Chondrocyte (in vitro differentiated cells): ENCODE measurements at regions not wholly inside any gene's neighbourhood (a gene's known extent, or its start where the extent isn't known, plus 50 kb on each side); places are given as distances from the start of the nearest gene placed in this dataset.

Experiments
- DNase-seq: peaks from one replicate; pipeline ENCODE4 v3.0.0; 2021; ENCODE audit warnings: mixed read lengths, low spot score
- H3K27ac Mint-ChIP-seq: one replicate; pipeline ENCODE4 v1.8.0; 2021; ENCODE audit warnings: mild to moderate bottlenecking, moderate library complexity, mixed read lengths; ENCODE audit not compliant: unreplicated experiment
- H3K27me3 Mint-ChIP-seq: 2 replicates; pipeline ENCODE4 v1.8.0; 2021; ENCODE audit warnings: low read depth, mixed read lengths
- H3K36me3 Mint-ChIP-seq: 2 replicates; pipeline ENCODE4 v1.8.0; 2021; ENCODE audit warnings: low read depth, mixed read lengths
- H3K4me1 Mint-ChIP-seq: 2 replicates; pipeline ENCODE4 v1.8.0; 2021; ENCODE audit warnings: low read depth, mild to moderate bottlenecking, mixed read lengths
- H3K4me3 Mint-ChIP-seq: one replicate; pipeline ENCODE4 v1.8.0; 2021; ENCODE audit warnings: mild to moderate bottlenecking, moderate library complexity, mixed read lengths; ENCODE audit not compliant: unreplicated experiment
- H3K9me3 Mint-ChIP-seq: 2 replicates; pipeline ENCODE4 v1.8.0; 2021; ENCODE audit warnings: low read depth, mixed read lengths
- CTCF ChIP-seq: fragments of 200-600 bp; sonication (generic); IDR thresholded peaks from 2 replicates; pipeline ENCODE4 v1.5.0; 2021; ENCODE audit warnings: antibody characterized with exemption, mild to moderate bottlenecking, moderate library complexity

- H3K4me3 Mint-ChIP-seq, result no peak overlapping the region
- H3K27ac Mint-ChIP-seq, result no peak overlapping the region
- no peak for TF ChIP-seq CTCF
- H3K27me3 Mint-ChIP-seq, result no peaks in the 10 kb centered on the region
- peaks cover 4% of the 10 kb centered on the region for H3K36me3 Mint-ChIP-seq
- no peaks in the 10 kb centered on the region for H3K4me1 Mint-ChIP-seq
- no peak for DNase-seq
- peaks cover 19% of the 10 kb centered on the region for H3K9me3 Mint-ChIP-seq
Measured at GRCh38 chr4:25474690-25475089, 97.6 kb downstream of the ANAPC4 start.

DNA sequence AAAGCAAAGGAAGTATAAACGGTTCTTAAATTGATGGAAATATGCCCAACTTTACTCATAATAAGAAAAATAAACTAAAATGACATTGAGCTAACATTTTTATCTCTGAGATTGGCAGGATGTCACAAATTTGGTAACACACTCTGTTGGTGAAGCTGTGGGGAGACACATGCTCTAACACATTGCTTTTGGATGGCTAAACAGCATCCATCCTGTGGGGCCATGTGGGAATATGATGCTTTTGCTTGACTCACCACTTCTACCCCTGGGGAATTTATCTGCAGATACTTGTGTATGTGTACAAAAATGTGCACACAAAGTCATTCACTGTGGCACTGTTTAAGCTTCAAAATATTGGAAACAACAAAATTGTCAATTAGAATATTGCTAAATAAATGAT is 100.2 kb downstream of the ANAPC4 start:
- H3K27ac Mint-ChIP-seq, result no peak overlapping the region
- no peak for TF ChIP-seq CTCF
- no peak overlapping the region for H3K4me3 Mint-ChIP-seq
- H3K36me3 Mint-ChIP-seq, result peaks cover 1% of the 10 kb centered on the region
- peaks cover 12% of the 10 kb centered on the region for H3K9me3 Mint-ChIP-seq
- H3K27me3 Mint-ChIP-seq, result peaks cover 1% of the 10 kb centered on the region
- H3K4me1 Mint-ChIP-seq, result no peaks in the 10 kb centered on the region
- DNase-seq, result no peak

GRCh38 chr4:25481648-25482047 is 104.6 kb downstream of the ANAPC4 start:
- Mint-ChIP-seq H3K27ac (no peak overlapping the region), H3K36me3 (peaks cover 1% of the 10 kb centered on the region), H3K4me3 (no peak overlapping the region), H3K27me3 (peaks cover 1% of the 10 kb centered on the region), H3K9me3 (peaks cover 12% of the 10 kb centered on the region), H3K4me1 (no peaks in the 10 kb centered on the region)
- no peak for DNase-seq
- no peak for TF ChIP-seq CTCF

GRCh38 chr4:25484243-25484721 is 107.2 kb downstream of the ANAPC4 start:
- peaks cover 9% of the 10 kb centered on the region for H3K9me3 Mint-ChIP-seq
- no peak for DNase-seq
- TF ChIP-seq CTCF, result no peak
- no peak overlapping the region for H3K4me3 Mint-ChIP-seq
- H3K36me3 Mint-ChIP-seq, result no peaks in the 10 kb centered on the region
- no peaks in the 10 kb centered on the region for H3K4me1 Mint-ChIP-seq
- peaks cover 1% of the 10 kb centered on the region for H3K27me3 Mint-ChIP-seq
- H3K27ac Mint-ChIP-seq, result no peak overlapping the region

GRCh38 chr4:25485104-25485503 is 108.0 kb downstream of the ANAPC4 start:
- Mint-ChIP-seq H3K4me3 (no peak overlapping the region), H3K9me3 (peaks cover 9% of the 10 kb centered on the region), H3K27ac (no peak overlapping the region), H3K36me3 (no peaks in the 10 kb centered on the region), H3K4me1 (no peaks in the 10 kb centered on the region), H3K27me3 (peaks cover 1% of the 10 kb centered on the region)
- TF ChIP-seq CTCF, result no peak
- DNase-seq, result no peak
